ENCODE measurements at regions not wholly inside any gene's neighbourhood (a gene's known extent, or its start where the extent isn't known, plus 50 kb on each side); places are given as distances from the start of the nearest gene placed in this dataset.

GRCh38 chr4:181331214-181331613 lies 912.0 kb upstream of the TENM3 start:
- TF ChIP-seq CTCF (IDR thresholded peaks at IDR 0.05; ENCODE audit: low read depth, low read length, missing control alignments): no peak
- no peak for DNase-seq (ENCODE audit: extremely low read depth, low read depth)
- no peak overlapping the region for H3K4me3 ChIP-seq (replicated peaks; ENCODE audit: low read depth, low read length)

- no peak for TF ChIP-seq CTCF (IDR thresholded peaks at IDR 0.05; ENCODE audit: low read depth, low read length, missing control alignments)
- no peak overlapping the region for H3K4me3 ChIP-seq (replicated peaks; ENCODE audit: low read depth, low read length)
- DNase-seq (ENCODE audit: extremely low read depth, low read depth): no peak
Measured at GRCh38 chr4:181345931-181346330, 897.3 kb upstream of the TENM3 start.

GRCh38 chr4:181350615-181351415 lies 892.4 kb upstream of the TENM3 start:
- TF ChIP-seq CTCF (IDR thresholded peaks at IDR 0.05; ENCODE audit: low read depth, low read length, missing control alignments): no peak
- no peak for DNase-seq (ENCODE audit: extremely low read depth, low read depth)
- H3K4me3 ChIP-seq (replicated peaks; ENCODE audit: low read depth, low read length): no peak overlapping the region

- DNase-seq (ENCODE audit: extremely low read depth, low read depth): no peak
- TF ChIP-seq CTCF (IDR thresholded peaks at IDR 0.05; ENCODE audit: low read depth, low read length, missing control alignments): no peak
- no peak overlapping the region for H3K4me3 ChIP-seq (replicated peaks; ENCODE audit: low read depth, low read length)
Measured at GRCh38 chr4:181364504-181364903, 878.7 kb upstream of the TENM3 start.

- H3K4me3 ChIP-seq (replicated peaks; ENCODE audit: low read depth, low read length): no peak overlapping the region
- no peak for TF ChIP-seq CTCF (IDR thresholded peaks at IDR 0.05; ENCODE audit: low read depth, low read length, missing control alignments)
- DNase-seq (ENCODE audit: extremely low read depth, low read depth): no peak
Measured at GRCh38 chr4:181365671-181366070, 877.5 kb upstream of the TENM3 start.

GRCh38 chr4:181372014-181372413 lies 871.2 kb upstream of the TENM3 start:
- H3K4me3 ChIP-seq (replicated peaks; ENCODE audit: low read depth, low read length): no peak overlapping the region
- TF ChIP-seq CTCF (IDR thresholded peaks at IDR 0.05; ENCODE audit: low read depth, low read length, missing control alignments): no peak
- DNase-seq (ENCODE audit: extremely low read depth, low read depth): no peak

GRCh38 chr4:181376058-181376457 lies 867.1 kb upstream of the TENM3 start:
- no peak for TF ChIP-seq CTCF (IDR thresholded peaks at IDR 0.05; ENCODE audit: low read depth, low read length, missing control alignments)
- no peak for DNase-seq (ENCODE audit: extremely low read depth, low read depth)
- H3K4me3 ChIP-seq (replicated peaks; ENCODE audit: low read depth, low read length): no peak overlapping the region

Data from HFF-Myc (cell line).